Stimulated activated CD4-positive, alpha-beta T cell treated with anti-CD3 and anti-CD28 coated beads, Interleukin-4, amount 100 ng/mL, for 4 hours (primary cell): ENCODE measurements at regions not wholly inside any gene's neighbourhood (a gene's known extent, or its start where the extent isn't known, plus 50 kb on each side); places are given as distances from the start of the nearest gene placed in this dataset.
"Not testable (repeated sequence)": the region's sequence is repeated elsewhere in the genome, so short reads cannot be mapped to it uniquely, and the experiment has no call there.

Experiments used
- DNase-seq, 2 experiments: peaks; one replicate each; pipeline ENCODE4 v3.0.0-alpha.2; 2020

DNA sequence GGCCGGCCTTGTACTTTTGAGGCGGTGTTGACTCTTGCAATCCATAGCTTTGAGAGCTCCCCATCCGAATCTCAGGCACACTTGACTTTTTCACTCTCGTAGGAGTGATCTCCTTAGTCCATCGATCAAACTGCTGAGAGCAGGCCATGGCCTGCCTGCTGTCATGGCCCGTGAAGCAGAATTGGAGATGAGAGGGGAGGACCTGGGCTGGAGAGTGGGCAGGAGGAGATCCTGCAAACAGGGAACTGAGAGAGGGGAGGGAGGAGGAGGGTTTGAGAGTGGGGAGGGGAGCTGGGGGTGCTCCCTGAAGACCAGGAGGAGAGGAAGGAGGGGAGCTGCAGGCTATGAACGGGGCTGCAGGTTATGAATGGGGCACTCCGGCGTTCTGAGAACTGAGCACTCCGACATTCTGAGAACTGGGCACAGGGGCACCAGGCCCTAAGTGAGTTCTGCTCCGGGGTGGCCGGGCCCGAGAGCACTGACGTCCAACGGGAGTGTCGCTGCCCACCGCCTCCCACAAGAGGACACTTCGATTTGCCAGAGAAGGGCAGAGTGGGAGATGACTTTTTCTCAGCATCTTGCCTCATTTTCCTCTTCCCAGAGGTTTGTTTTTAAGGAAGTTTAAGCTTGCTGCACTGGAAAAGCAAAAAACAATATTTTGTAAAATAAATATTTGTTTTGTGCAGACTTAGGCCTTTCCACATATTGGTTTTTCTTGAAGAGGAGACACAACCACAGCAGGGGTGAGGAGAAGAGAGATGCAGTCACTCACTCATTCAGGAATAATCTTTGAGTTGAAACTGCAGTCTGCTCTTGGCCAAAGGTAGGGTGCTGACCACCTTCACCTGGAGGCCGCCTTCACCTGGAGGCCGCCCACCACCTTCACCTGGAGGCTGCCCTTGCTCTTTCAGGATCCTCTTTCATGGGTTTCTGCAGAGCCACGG is 194.2 kb downstream of the NPIPB11 start:
- DNase-seq = not testable (repeated sequence)

DNA sequence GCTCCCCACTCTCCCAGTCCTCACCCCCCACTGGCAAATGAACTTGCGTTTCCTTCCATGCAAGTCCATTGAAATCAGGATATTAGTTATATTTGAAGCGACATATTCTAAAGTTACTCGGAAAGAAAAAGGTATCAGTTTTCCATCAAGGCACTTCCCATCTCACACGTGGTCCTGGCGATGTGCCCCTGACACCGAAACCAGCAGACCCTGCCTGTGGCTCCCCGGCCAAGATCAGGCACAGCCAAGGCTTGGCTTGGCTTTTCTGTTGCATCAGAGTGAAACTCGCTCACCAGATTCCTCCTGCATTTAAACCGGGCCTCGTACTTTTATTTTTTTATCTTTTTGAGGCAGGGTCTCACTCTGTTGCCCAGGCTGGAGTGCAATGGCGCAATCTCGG is 195.1 kb downstream of the NPIPB11 start:
- DNase-seq = not testable (repeated sequence)

DNA sequence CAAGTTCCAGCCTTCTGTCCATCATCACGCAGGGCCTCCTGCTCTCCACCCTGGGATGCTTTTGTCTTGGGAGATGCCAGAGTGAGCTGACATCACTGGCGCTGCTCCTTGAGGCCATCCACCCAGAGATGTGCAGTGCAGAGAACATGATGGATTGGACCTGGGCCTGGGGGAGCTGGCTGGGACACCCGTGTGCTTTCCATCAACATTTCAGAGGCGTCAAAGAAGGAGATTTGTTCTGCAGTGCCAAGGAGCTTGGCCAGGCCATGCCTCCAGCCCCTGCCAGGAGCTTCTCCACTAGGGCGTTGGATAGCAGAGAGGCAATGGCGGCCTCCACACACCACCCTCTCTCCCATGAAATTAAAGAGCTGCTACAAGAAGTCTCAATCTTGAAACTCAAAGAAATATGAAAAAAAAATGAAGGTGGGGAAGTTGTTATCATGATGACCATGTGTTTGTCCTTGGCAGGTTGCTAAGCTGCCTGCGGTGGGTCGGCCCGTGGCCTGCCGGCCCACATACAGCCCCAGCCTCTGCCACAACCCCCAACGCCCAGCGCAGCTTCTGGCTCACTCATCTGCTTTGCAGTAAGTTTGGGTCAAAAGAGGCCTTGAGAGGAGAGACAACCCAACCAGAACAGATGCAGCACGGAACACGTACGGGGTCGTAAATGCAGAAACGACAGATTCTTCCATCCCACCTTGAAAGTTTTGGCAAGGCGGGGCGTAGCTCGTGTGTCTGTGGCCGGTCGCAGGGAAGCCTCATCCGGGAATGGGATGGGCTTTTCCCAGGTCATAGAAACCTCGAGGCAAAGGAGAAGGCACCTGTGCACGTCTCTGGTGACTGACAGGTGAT is 196.0 kb downstream of the NPIPB11 start:
- not testable (repeated sequence) for DNase-seq

DNA sequence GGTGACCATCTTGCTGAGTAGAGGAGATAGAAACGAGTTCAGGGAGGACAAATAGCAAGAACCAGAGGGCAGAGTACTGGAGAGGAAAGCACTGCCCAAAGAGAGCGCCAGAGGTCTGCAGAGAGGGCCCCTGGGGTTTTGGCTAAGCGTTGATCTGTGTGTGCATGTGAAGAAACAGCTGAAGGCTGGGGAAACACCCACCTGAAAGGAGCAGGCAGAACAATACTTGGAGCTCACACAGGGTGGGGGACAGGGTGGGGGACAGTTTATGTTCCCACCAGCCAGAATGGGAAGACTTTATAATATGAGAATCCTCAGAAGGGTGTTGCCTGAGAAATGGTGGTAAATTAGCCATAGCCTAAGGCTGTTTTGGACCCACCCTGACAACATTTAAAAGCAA is 200.4 kb downstream of the NPIPB11 start:
- DNase-seq = not testable (repeated sequence)

DNA sequence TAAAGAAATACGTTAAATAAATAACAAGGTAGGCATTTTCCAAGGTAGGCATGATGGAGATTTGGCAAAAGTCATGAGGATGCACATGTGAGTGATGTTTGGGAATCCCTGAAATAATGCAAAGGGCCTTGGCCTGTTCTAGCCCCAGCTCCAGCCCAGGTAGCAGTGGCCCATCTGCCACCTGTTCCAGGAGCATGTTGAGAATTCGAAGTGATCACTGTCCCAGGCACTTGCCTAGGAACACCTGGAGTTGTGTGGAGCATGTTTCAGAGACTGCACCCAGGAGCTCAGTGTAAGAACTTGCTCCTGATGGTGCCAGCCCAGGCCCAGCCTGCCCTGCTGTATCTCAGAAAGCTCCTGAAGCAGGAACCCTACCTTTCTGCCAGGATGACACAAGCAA is 201.4 kb downstream of the NPIPB11 start:
- not testable (repeated sequence) for DNase-seq

DNA sequence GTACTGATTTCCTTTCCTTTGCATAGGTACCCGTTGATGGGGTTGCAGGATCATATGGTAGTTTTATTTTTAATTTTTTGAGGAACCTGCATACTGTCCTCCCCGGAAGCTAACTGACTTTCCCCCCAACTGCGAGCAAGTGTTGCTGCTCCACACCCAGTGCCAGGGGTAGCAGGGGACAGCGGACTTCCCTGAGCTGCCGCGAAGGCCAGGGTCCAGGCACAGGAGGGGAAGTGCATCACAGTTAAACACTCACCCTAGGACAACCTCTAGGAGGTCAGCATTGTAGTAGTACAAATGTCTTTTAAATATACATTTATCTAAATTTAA is 201.7 kb downstream of the NPIPB11 start:
- DNase-seq = no peak

DNA sequence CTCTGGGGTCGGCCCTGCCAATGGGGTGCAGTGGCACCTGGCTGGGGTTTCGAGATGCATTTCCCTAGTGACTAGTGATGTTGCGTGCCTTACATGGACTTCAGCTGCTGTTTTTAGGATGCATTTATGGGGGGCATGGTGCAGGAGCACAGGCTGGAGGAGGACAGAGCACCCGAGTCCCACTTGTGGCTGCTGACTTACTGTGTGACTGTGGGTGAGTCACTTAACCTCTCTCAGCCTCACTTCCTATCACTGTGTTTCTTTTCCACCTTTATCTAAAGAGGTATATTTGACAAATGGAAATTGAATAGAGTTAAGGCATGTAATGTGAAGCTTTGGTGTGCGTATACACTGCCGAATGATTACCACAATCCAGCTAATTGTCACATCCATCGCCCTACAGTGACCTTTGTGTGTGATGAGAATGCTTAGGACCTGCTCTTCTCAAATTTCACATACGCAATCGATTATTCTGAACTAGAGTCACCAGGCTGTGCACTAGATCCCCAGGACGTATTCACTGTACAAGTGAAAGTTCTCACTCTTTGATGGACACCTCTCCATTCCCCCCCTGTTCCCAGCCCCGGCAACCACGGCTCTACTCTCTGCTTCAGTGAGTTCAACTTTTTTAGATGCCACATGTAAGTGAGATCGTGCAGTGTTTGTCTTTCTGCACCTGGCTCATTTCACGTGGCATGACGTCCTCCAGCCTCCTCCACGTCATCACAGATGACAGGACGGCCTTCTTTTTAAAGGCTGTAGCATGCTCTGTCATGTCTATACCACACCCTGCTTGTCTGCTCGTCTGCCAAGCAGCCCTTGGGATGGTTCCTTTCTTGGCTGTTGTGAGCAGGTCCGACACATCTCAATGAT is 202.3 kb downstream of the NPIPB11 start:
- not testable (repeated sequence) for DNase-seq

DNA sequence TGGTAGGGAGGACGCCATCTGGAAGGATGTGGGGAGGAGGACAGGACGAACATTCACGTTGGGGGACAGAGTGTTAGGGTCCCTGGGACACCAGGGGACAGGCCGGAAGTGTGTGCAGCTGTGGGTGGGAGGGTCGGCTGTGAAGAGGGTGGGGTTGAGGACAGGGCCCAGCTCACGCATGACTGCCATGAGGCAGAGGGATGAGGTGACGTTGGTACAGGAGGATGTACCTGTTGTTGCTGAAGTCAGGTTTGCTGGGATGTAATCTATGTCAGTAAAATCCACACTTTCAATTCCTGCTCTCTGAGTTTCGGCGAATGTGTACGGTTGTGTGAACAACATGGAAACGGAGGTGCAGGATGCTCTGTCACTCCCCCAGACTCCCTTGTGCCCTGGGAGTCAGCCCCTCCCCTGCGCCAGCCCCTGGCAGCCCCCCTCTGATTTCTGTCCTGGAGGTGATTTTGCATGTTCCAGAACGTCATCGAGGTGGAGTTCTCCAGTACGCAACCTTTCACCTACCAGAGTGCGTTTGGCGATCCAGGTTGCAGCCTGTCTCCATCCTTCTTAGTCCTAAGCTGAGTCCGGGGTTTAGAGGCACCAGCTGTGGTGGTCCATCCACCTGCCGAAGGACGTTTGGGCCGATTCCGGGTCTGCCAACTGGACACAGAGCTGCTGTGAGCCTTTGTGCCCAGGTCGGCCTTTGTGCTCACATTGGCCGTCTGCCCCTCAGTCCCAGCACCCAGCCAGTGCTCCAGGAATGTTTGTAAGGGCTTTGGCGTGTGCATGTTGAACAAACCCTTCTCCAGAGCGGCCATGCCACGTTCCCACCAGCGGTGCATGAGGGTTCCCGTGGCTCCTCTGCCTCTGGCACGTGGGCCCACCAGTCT is 203.2 kb downstream of the NPIPB11 start:
- not testable (repeated sequence) for DNase-seq

DNA sequence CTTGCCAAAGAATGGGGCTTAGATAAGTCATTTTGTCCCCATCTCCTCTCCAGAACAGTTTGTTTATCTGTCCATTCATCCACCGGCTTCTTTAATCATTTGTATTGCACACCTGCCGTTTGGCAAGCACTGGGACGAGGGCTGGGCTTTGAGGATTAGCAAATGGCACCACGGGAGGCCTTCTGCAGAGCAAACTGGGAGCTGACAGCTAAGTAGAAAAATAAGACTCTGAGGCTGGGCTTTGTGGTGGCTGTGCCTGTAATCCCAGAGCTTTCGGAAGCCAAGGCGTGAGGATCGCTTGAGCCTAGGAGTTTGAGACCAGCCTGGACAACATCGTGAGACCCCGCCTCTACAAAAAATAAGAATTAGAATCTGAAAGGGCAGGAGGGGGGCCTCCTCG is 203.9 kb downstream of the NPIPB11 start:
- not testable (repeated sequence) for DNase-seq

DNA sequence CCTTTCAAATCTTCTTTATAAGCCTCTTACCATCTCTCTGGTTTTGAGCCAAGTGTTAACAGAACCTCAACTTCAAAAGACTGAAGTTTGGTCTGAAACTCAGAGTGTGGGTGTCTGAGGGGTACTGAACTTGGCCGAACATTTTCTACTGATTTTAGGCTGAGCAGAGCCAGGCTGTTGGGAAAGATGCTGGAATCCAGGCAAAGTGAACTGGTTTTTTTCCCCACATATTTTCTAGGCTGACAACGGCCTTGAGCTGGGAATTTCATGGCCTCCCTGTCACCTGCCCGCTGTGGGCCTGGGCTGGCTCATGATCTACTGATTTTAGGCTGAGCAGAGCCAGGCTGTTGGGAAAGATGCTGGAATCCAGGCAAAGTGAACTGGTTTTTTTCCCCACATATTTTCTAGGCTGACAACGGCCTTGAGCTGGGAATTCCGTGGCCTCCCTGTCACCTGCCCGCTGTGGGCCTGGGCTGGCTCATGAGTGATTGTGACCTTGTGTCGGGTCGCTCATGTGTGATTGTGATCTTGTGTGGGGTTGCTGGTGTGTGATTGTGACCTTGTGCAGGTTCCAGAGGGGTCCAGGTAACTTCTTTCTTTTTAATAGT is 204.4 kb downstream of the NPIPB11 start:
- DNase-seq = not testable (repeated sequence)

DNA sequence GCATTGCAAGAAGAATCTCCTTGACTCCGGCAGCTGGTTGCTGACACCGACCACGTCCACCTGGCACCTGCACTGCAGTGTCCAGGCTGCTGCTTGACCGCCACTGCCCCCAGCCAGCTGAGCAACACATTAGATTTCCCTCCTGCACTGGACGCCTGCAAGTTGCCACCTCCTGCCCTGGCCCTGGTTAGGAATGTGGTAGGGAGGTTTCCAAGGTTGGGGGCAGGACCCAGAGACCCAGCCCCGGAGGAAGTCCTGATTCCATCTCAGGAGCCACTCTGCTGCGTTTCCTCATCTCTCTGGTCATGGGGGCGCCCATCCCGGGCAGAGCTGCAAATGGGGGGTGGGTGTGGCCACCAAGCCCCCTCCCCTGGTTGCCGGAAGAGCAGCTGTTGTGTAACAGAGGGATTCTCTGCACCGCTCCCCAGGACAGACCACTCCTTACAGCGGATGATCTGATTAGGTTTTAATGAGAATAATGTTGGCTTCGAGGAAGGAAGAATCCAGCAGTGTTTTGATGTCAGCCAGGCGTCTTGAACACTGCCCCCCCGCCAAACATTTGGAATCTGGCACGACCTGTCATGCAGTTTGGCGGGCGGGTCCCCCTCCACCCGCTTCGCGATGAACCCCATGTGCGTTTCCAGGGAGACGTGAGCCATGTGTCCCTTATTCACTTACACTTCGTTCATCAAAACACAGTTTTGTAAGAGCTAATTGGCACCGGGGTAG is 205.1 kb downstream of the NPIPB11 start:
- DNase-seq = not testable (repeated sequence)

DNA sequence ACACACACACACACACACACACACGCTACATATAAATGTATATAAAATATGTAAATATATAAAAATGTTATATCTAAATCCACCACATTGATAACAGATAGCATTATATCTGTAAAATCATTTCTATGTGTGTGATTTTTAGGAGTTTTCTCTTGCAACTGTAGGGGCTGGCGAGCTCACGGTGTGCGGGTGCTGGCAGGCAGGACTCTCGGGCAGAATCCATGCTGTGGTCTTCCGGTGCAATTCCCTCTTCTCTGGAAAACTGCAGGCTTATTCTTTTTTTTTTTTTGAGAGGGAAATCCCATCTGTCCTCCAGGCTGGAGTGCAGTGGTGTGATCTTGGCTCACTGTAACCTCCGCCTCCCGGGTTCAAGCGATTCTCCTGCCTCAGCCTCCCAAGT is 205.8 kb downstream of the NPIPB11 start:
- DNase-seq = not testable (repeated sequence)

DNA sequence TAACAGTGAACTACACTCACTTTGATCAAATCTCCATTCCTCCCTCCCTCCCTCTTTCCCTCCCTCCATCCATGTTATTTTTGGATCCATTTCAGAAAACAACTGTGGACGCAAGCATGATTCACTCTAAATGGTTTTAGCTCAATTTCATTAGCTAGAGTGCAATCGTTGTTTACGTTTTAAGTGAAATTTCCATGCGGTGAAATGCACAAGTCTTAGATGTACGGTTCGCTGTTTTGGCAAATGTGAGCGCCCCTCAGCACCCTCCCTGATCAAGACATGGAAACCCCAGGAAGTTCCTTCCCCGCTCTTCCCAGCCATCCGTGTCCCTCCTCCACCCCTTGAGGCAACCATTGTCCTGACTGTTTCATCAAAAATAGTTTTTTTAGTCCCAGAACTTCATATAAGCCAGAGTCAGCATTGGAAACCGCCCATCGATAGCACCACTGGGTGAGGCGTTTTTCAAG is 206.3 kb downstream of the NPIPB11 start:
- not testable (repeated sequence) for DNase-seq

DNA sequence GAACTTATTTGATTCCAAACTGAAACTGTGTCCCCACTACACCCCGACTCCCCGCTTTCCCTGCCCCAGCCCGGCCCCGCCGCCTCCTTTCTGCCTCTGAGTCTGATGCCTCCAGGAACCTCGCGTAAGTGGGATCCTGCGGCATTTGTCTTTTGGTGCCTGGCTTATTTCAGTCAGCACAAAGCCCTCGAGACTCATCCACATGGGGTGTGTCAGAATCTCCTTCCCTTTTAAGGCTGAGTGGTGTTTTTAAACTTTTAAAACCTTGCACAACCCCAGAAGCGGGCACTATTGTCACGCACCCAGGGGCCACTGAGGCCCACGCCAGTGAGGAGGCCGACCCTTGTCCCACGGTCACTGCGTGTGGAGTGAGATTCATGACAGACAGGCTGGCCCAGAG is 206.9 kb downstream of the NPIPB11 start:
- DNase-seq = not testable (repeated sequence)

DNA sequence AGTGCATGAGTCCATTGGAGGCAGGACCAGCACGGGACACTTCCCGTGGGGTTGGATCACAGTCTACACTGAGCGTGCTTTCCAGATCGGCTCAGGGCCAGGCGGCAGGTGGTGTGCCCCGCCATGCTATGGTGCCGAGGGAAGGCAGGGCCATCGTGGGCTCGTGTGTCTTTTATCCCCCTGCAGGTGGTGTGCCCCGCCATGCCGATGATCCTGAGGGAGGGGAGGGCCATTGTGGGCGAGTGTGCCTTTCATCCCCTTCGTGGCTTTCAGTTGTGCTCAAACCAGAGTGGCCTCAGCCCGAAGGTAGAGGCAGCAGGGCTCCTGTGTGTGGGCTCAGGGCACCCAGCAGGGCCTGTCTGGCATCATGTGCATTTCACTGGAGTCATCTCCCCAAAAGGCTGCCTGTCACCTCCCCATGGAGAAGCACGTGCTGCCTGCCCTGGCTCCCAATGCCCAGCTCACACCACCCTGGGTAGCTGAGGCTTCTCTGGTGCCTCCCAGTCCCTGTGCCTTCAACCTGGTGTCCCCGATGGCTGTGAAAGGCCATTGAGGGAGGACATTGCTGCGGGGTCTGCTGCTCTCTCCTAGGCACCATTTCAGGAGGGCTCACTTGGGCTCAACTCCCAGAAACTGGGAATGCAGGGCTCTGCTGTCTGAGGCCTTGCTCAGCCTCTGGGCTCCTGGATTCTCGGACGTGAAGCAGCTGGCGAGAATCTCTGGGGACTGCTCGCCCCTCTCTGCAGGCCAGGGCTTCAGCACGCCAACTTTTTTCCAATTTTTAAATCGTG is 207.6 kb downstream of the NPIPB11 start:
- no peak for DNase-seq

DNA sequence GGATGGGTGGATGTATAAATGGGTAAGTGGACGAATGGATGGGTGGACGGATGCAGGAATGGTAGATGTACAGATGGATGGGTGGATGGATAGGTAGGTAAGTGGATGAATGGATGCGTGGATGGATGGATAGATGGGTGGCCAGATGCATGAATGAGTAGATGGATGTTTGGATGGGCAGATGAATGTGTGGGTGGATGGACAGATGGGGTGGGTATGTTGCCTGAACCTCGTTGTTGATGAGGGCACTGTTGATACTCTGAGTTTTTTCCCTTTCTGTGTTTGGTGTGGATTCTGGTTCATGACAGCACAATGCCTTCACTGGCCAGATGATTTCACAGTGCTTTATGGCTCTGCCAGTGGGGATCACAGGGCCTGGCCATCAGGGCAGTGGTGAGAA is 208.3 kb downstream of the NPIPB11 start:
- no peak for DNase-seq

DNA sequence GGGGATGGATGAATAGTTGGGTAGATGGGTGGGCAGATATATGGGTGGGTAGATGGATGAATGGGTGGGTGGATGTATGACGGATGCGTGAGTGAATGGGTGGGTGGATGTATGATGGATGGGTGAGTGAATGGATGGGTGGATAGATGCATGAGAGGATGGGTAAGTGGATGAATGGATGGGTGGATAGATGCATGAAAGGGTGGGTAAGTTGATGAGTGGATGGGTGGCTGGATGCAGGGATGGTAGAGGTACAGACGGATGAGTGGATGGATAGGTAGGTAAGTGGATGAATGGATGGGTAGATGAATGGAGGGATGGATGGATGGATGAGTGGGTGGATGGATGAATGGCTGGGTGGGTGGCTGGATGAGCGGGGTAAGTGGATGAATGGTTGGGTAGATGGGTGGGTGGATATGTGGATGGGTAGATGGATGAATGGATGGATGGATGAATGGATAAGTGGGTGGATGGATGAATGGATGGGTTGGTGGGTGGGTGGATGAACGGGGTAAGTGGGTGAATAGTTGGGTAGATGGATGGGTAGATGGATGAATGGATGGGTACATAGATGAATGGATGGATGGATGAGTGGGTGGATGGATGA is 208.9 kb downstream of the NPIPB11 start:
- not testable (repeated sequence) for DNase-seq

DNA sequence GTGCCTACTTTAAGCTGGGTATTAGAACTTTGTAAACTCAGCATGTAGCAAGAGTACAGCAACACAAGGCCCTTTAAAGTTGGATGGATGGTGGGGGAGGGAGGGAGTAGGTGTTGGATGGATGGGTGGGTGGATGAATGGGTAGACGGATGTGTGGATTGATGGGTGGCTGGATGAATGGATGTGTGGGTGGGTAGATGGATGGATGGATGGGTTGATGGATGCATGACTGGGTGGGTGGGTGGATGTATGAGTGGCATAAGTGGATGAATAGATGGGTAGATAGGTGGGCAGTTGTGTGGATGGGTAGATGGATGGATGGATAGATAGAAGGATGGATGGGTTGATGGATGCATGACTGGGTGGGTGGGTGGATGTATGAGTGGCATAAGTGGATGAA is 209.8 kb downstream of the NPIPB11 start:
- DNase-seq = not testable (repeated sequence)
